WTC11 (cell line): ENCODE measurements at regions not wholly inside any gene's neighbourhood (a gene's known extent, or its start where the extent isn't known, plus 50 kb on each side); places are given as distances from the start of the nearest gene placed in this dataset.

Experiments used
- ATAC-seq: fragments of 200-7000 bp; cut with Tn5 transposase; 2 replicates; pipeline ENCODE4 v1.10.0; 2021; ENCODE audit warnings: mild to moderate bottlenecking, moderate library complexity
- CTCF ChIA-PET: fragments of 300-600 bp; sonication (Branson Sonifier 250); formaldehyde crosslinking; loops from one replicate; lab custom pipeline; 2021; ENCODE audit warnings: antibody characterized with exemption; lab: Charles Lee
- POLR2A ChIA-PET: fragments of 350-600 bp; sonication (Branson Sonifier 250); formaldehyde crosslinking; loops from one replicate; lab custom pipeline; 2021; ENCODE audit warnings: antibody characterized with exemption; lab: Charles Lee
- DNase-seq: peaks from one replicate; pipeline ENCODE4 v3.0.0; 2021; ENCODE audit warnings: low spot score
- H3K27ac Mint-ChIP-seq: 2 replicates; pipeline ENCODE4 v1.8.0; 2021; ENCODE audit warnings: mixed read lengths
- H3K27me3 Mint-ChIP-seq: 2 replicates; pipeline ENCODE4 v1.8.0; 2021; ENCODE audit warnings: low read depth, mild to moderate bottlenecking, moderate library complexity, mixed read lengths
- H3K36me3 Mint-ChIP-seq: 2 replicates; pipeline ENCODE4 v1.8.0; 2021; ENCODE audit warnings: mixed read lengths
- H3K4me1 Mint-ChIP-seq: 2 replicates; pipeline ENCODE4 v1.8.0; 2022; ENCODE audit warnings: mixed read lengths
- H3K4me3 Mint-ChIP-seq: 2 replicates; pipeline ENCODE4 v1.8.0; 2021; ENCODE audit warnings: mild to moderate bottlenecking, moderate library complexity, mixed read lengths
- H3K9me3 Mint-ChIP-seq: 2 replicates; pipeline ENCODE4 v1.8.0; 2021; ENCODE audit warnings: mixed read lengths
- E2F1 ChIP-seq: sonication (generic); formaldehyde crosslinking; IDR thresholded peaks from 2 replicates; pipeline ENCODE4 v1.8.0; 2022; ENCODE audit warnings: mild to moderate bottlenecking, missing genetic modification reagents
- ETV6 ChIP-seq: sonication (generic); formaldehyde crosslinking; IDR thresholded peaks from 2 replicates; pipeline ENCODE4 v1.8.1; 2022; ENCODE audit warnings: mild to moderate bottlenecking, missing genetic modification reagents
- FOXJ3 ChIP-seq: sonication (generic); formaldehyde crosslinking; IDR thresholded peaks from 2 replicates; pipeline ENCODE4 v1.9.0; 2021; ENCODE audit warnings: missing genetic modification reagents, mild to moderate bottlenecking, borderline replicate concordance
- FOXK1 ChIP-seq: sonication (generic); formaldehyde crosslinking; IDR thresholded peaks from 2 replicates; pipeline ENCODE4 v1.8.0; 2022; ENCODE audit warnings: mild to moderate bottlenecking, moderate library complexity, missing genetic modification reagents
- HMGA2 ChIP-seq: fragments of 250-450 bp; sonication (Bioruptor Pico); IDR thresholded peaks from 2 replicates; pipeline ENCODE4 v1.4.0; 2021; ENCODE audit warnings: mild to moderate bottlenecking, moderate library complexity
- MYBL2 ChIP-seq: sonication (generic); formaldehyde crosslinking; IDR thresholded peaks from 2 replicates; pipeline ENCODE4 v1.8.1; 2023; ENCODE audit warnings: mild to moderate bottlenecking, moderate library complexity, missing genetic modification reagents
- NR1H2 ChIP-seq: sonication (generic); formaldehyde crosslinking; IDR thresholded peaks from 2 replicates; pipeline ENCODE4 v1.9.0; 2021; ENCODE audit warnings: mild to moderate bottlenecking, moderate library complexity, missing genetic modification reagents
- NR3C1 ChIP-seq: sonication (generic); formaldehyde crosslinking; conservative IDR thresholded peaks from 2 replicates; pipeline ENCODE4 v1.8.1; 2023; ENCODE audit warnings: low read depth, mild to moderate bottlenecking, missing genetic modification reagents
- RELA ChIP-seq: sonication (generic); formaldehyde crosslinking; IDR thresholded peaks from 2 replicates; pipeline ENCODE4 v1.8.1; 2022; ENCODE audit warnings: missing genetic modification reagents, mild to moderate bottlenecking, borderline replicate concordance
- TEAD1 ChIP-seq: sonication (generic); formaldehyde crosslinking; IDR thresholded peaks from 2 replicates; pipeline ENCODE4 v1.8.0; 2022; ENCODE audit warnings: mild to moderate bottlenecking, missing genetic modification reagents
- USF1 ChIP-seq: sonication (generic); formaldehyde crosslinking; IDR thresholded peaks from 2 replicates; pipeline ENCODE4 v1.8.0; 2022; ENCODE audit warnings: mild to moderate bottlenecking, missing genetic modification reagents
- ZBTB21 ChIP-seq: sonication (generic); formaldehyde crosslinking; IDR thresholded peaks from 2 replicates; pipeline ENCODE4 v1.8.1; 2023; ENCODE audit warnings: mild to moderate bottlenecking, missing genetic modification reagents, borderline replicate concordance
- ZMAT4 ChIP-seq: fragments of 250-450 bp; sonication (Bioruptor Pico); IDR thresholded peaks from 2 replicates; pipeline ENCODE4 v1.9.0; 2021; ENCODE audit warnings: mild to moderate bottlenecking
- ZNF138 ChIP-seq: sonication (generic); formaldehyde crosslinking; conservative IDR thresholded peaks from 2 replicates; pipeline ENCODE4 v1.8.1; 2022; ENCODE audit warnings: mild to moderate bottlenecking, moderate library complexity, missing genetic modification reagents
- ZNF263 ChIP-seq: sonication (generic); formaldehyde crosslinking; IDR thresholded peaks from 2 replicates; pipeline ENCODE4 v1.8.1; 2022; ENCODE audit warnings: low read depth, mild to moderate bottlenecking, moderate library complexity, missing genetic modification reagents
- ZNF317 ChIP-seq: sonication (generic); formaldehyde crosslinking; IDR thresholded peaks from 2 replicates; pipeline ENCODE4 v1.8.1; 2023; ENCODE audit warnings: low read depth, mild to moderate bottlenecking, moderate library complexity, missing genetic modification reagents, borderline replicate concordance
- ZNF425 ChIP-seq: fragments of 250-450 bp; sonication (Bioruptor Pico); conservative IDR thresholded peaks from 2 replicates; pipeline ENCODE4 v1.9.0; 2021; ENCODE audit warnings: mild to moderate bottlenecking
- ZNF512 ChIP-seq: sonication (generic); formaldehyde crosslinking; IDR thresholded peaks from 2 replicates; pipeline ENCODE4 v1.8.1; 2022; ENCODE audit warnings: missing genetic modification reagents, borderline replicate concordance
- TF ChIP-seq, protein P1 (sequence below): sonication (generic); formaldehyde crosslinking; IDR thresholded peaks from 2 replicates; pipeline ENCODE4 v1.8.1; 2023; ENCODE audit warnings: mild to moderate bottlenecking, moderate library complexity, missing genetic modification reagents
- TF ChIP-seq, protein P2 (sequence below): sonication (generic); formaldehyde crosslinking; IDR thresholded peaks from 2 replicates; pipeline ENCODE4 v1.8.1; 2023; ENCODE audit warnings: mild to moderate bottlenecking, missing genetic modification reagents, moderate library complexity

DNA sequence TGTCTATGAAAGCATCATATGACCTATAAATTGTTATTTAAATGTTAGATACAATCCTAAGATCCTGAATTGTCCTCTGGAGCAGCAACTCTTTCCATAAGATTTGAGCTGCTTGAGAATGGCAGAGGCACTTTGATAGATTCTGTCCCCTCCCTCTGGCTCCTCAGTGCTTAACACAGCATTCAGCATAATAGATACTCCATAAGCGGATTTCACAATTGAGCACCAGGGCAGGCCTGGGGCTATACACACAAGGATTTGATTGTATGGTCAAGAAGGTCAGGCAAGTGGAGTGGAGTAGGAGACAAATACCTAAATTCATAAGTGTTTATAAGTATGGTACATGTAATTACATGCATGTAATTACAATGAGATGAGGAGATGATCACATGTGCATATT, 96.3 kb downstream of the FOXD1 start:
- no peaks in the 10 kb centered on the region for H3K27me3 Mint-ChIP-seq
- POLR2A ChIA-PET: no interaction called here

DNA sequence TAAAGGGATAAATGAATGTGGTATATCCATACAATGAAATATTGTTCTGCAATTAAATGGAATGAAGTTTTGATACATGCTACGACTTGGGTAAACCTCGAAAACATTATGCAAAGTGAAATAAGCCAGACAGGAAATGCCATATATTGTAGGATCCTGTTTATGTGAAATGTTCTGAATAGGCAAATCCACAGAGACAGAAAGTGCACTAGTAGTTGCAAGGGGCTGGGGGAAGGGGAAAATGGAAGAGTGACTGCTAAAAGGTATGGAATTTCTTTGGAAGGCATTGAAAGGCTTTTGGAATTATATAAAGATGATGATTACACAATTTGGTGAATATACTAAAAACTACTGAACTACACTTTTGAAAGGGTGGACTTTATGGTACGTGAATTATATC, 97.0 kb downstream of the FOXD1 start:
- Mint-ChIP-seq H3K9me3 (peaks cover 49% of the 10 kb centered on the region), H3K27me3 (no peaks in the 10 kb centered on the region), H3K36me3 (peaks cover 14% of the 10 kb centered on the region), H3K4me3 (no peak overlapping the region), H3K4me1 (no peaks in the 10 kb centered on the region), H3K27ac (no peak overlapping the region)
- DNase-seq (no peak), ATAC-seq (no peak)
- no peak for TF ChIP-seq ZNF512 (CRISPR knock-in tag)
- no peak for TF ChIP-seq ZBTB21 (CRISPR knock-in tag)
- TF ChIP-seq MYBL2 (CRISPR knock-in tag): no peak
- ChIA-PET CTCF (no interaction called here), POLR2A (no interaction called here)

More for the DNA sequence above, 96.3 kb downstream of the FOXD1 start:
- Mint-ChIP-seq H3K4me1 (0 out of 2 replicates have a peak, but pooled peaks cover under 1% of the 10 kb centered on the region), H3K4me3 (no peak overlapping the region), H3K27ac (no peak overlapping the region), H3K9me3 (peaks cover 42% of the 10 kb centered on the region), H3K36me3 (peaks cover 7% of the 10 kb centered on the region)
- DNase-seq (no peak), ATAC-seq (no peak)
- CTCF ChIA-PET: no interaction called here
- TF ChIP-seq TEAD1 (CRISPR knock-in tag): no peak
- TF ChIP-seq, protein P1, sequence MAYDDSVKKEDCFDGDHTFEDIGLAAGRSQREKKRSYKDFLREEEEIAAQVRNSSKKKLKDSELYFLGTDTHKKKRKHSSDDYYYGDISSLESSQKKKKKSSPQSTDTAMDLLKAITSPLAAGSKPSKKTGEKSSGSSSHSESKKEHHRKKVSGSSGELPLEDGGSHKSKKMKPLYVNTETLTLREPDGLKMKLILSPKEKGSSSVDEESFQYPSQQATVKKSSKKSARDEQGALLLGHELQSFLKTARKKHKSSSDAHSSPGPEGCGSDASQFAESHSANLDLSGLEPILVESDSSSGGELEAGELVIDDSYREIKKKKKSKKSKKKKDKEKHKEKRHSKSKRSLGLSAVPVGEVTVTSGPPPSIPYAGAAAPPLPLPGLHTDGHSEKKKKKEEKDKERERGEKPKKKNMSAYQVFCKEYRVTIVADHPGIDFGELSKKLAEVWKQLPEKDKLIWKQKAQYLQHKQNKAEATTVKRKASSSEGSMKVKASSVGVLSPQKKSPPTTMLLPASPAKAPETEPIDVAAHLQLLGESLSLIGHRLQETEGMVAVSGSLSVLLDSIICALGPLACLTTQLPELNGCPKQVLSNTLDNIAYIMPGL: no peak
- no peak for TF ChIP-seq HMGA2 (CRISPR knock-in tag)
- TF ChIP-seq ZNF425: no peak
- TF ChIP-seq USF1 (CRISPR knock-in tag): no peak
- no peak for TF ChIP-seq RELA
- no peak for TF ChIP-seq ZMAT4 (CRISPR knock-in tag)
- TF ChIP-seq ZNF317 (CRISPR knock-in tag): no peak
- TF ChIP-seq ZNF263 (CRISPR knock-in tag): no peak
- no peak for TF ChIP-seq MYBL2 (CRISPR knock-in tag)
- TF ChIP-seq FOXJ3 (CRISPR knock-in tag): no peak
- TF ChIP-seq, protein P2, sequence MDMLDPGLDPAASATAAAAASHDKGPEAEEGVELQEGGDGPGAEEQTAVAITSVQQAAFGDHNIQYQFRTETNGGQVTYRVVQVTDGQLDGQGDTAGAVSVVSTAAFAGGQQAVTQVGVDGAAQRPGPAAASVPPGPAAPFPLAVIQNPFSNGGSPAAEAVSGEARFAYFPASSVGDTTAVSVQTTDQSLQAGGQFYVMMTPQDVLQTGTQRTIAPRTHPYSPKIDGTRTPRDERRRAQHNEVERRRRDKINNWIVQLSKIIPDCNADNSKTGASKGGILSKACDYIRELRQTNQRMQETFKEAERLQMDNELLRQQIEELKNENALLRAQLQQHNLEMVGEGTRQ: no peak
- no peak for TF ChIP-seq ETV6 (CRISPR knock-in tag)
- no peak for TF ChIP-seq E2F1
- TF ChIP-seq NR3C1: no peak
- no peak for TF ChIP-seq ZNF138 (CRISPR knock-in tag)
- TF ChIP-seq NR1H2: no peak
- no peak for TF ChIP-seq FOXK1 (CRISPR knock-in tag)
